ENCODE measurements at regions not wholly inside any gene's neighbourhood (a gene's known extent, or its start where the extent isn't known, plus 50 kb on each side); places are given as distances from the start of the nearest gene placed in this dataset.

DNA sequence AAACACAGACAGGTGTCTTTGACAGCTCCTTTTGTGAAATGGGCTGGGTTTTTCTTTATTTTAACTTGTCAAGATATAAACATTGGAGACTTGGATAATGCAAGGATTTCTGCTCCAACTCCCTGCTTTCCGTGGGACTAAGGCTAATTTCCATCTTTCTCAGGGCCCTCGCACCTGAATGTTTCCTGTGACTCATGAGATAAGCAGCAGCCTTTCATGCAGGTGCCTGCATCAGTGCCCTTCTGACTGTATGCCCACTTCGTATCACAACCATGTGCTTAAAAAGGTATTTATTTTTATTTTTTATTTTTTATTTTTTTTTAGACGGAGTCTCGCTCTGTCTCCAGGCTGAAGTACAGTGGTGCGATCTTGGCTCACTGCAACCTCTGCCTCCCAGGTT, 736.1 kb downstream of the DOK5 start:
- TF ChIP-seq YY1 (IDR thresholded peaks at IDR 0.05; ENCODE audit: insufficient read depth, insufficient read length) (no peak), ZNF274 (IDR thresholded peaks at IDR 0.05; ENCODE audit: low read depth, low read length) (no peak), SUZ12 (IDR thresholded peaks at IDR 0.05; ENCODE audit: extremely low read depth, insufficient read depth, insufficient read length) (no peak)
